OCI-LY7 (cell line): ENCODE measurements at regions not wholly inside any gene's neighbourhood (a gene's known extent, or its start where the extent isn't known, plus 50 kb on each side); places are given as distances from the start of the nearest gene placed in this dataset.

Experiments used
- EZH2phosphoT487 ChIP-seq: fragments of 200-600 bp; sonication (generic); IDR thresholded peaks from 2 replicates; pipeline ENCODE4 v1.6.1; 2018; ENCODE audit warnings: low read depth, borderline replicate concordance, mild to moderate bottlenecking, mixed run types, antibody characterized with exemption, low read length, moderate library complexity, mixed read lengths
- TF ChIP-seq, protein P1 (sequence below): fragments of 200-600 bp; sonication (generic); conservative IDR thresholded peaks from 2 replicates; pipeline ENCODE4 v1.5.1; 2014; ENCODE audit warnings: mild to moderate bottlenecking, antibody characterized with exemption, low read length, moderate library complexity, mixed read lengths

DNA sequence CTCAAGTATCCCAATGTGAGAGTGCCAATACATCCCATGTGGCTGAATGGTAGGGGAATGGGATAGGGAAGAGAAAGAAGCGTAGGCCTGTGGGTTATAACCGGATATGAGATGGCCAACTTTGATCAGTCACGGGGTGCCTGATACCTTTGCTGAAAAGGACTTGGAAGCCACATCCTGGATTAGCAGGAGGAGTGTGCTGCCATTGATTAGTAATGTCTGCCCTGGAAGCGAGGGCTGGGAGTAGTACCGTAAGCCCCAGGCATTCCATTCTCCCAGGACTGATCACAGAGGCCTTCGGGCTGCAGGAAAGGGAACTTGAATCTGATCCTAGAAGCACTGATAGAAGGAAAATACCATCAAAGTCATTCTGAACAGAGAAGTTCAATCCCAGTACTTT lies 218.5 kb downstream of the TFCP2L1 start:
- TF ChIP-seq, protein P1, sequence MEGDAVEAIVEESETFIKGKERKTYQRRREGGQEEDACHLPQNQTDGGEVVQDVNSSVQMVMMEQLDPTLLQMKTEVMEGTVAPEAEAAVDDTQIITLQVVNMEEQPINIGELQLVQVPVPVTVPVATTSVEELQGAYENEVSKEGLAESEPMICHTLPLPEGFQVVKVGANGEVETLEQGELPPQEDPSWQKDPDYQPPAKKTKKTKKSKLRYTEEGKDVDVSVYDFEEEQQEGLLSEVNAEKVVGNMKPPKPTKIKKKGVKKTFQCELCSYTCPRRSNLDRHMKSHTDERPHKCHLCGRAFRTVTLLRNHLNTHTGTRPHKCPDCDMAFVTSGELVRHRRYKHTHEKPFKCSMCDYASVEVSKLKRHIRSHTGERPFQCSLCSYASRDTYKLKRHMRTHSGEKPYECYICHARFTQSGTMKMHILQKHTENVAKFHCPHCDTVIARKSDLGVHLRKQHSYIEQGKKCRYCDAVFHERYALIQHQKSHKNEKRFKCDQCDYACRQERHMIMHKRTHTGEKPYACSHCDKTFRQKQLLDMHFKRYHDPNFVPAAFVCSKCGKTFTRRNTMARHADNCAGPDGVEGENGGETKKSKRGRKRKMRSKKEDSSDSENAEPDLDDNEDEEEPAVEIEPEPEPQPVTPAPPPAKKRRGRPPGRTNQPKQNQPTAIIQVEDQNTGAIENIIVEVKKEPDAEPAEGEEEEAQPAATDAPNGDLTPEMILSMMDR = no peak
- no peak for TF ChIP-seq EZH2phosphoT487
